NCI-H69 (cell line): ENCODE measurements at regions not wholly inside any gene's neighbourhood (a gene's known extent, or its start where the extent isn't known, plus 50 kb on each side); places are given as distances from the start of the nearest gene placed in this dataset.

Experiments used
- DNase-seq: peaks from one replicate; lab custom pipeline; 2025; lab: John Stamatoyannopoulos, UW

GRCh38 chr6:67362976-67363375 lies 1272.1 kb upstream of the ADGRB3 start:
- no peak for DNase-seq

- no peak for DNase-seq
Observed at GRCh38 chr6:67361264-67361663, 1273.8 kb upstream of the ADGRB3 start.

- DNase-seq = peak; percentile 43
Observed at GRCh38 chr6:67358241-67358640, 1276.8 kb upstream of the ADGRB3 start.

GRCh38 chr6:67353861-67354260 lies 1281.2 kb upstream of the ADGRB3 start:
- no peak for DNase-seq

GRCh38 chr6:67352717-67353116 lies 1282.4 kb upstream of the ADGRB3 start:
- no peak for DNase-seq

- DNase-seq = no peak
Observed at GRCh38 chr6:67350729-67351128, 1284.4 kb upstream of the ADGRB3 start.

GRCh38 chr6:67345946-67346345 lies 1289.1 kb upstream of the ADGRB3 start:
- peak; percentile 91 for DNase-seq

- DNase-seq = no peak
Observed at GRCh38 chr6:67336014-67336413, 1299.1 kb upstream of the ADGRB3 start.

- peak; percentile 8 for DNase-seq
Observed at GRCh38 chr6:67331304-67331703, 1303.8 kb upstream of the ADGRB3 start.

GRCh38 chr6:67328269-67328668 lies 1306.8 kb upstream of the ADGRB3 start:
- no peak for DNase-seq

- no peak for DNase-seq
Observed at GRCh38 chr6:67300430-67301040, 1334.5 kb upstream of the ADGRB3 start.

GRCh38 chr6:67292169-67292568 lies 1342.9 kb upstream of the ADGRB3 start:
- no peak for DNase-seq

- DNase-seq = no peak
Observed at GRCh38 chr6:67287566-67287965, 1347.5 kb upstream of the ADGRB3 start.

GRCh38 chr6:67285770-67286495 lies 1349.1 kb upstream of the ADGRB3 start:
- DNase-seq = no peak

GRCh38 chr6:67277312-67277711 lies 1357.8 kb upstream of the ADGRB3 start:
- no peak for DNase-seq

- DNase-seq = no peak
Observed at GRCh38 chr6:67265996-67266921, 1368.8 kb upstream of the ADGRB3 start.

GRCh38 chr6:67252663-67253062 lies 1382.4 kb upstream of the ADGRB3 start:
- DNase-seq = no peak

GRCh38 chr6:67248077-67248476 lies 1387.0 kb upstream of the ADGRB3 start:
- no peak for DNase-seq

GRCh38 chr6:67244037-67244436 lies 1391.0 kb upstream of the ADGRB3 start:
- DNase-seq = no peak

- no peak for DNase-seq
Observed at GRCh38 chr6:67237277-67237676, 1397.8 kb upstream of the ADGRB3 start.

- no peak for DNase-seq
Observed at GRCh38 chr6:67231092-67231491, 1404.0 kb upstream of the ADGRB3 start.

- no peak for DNase-seq
Observed at GRCh38 chr6:67224989-67225388, 1410.1 kb upstream of the ADGRB3 start.

GRCh38 chr6:67221226-67221625 lies 1413.9 kb upstream of the ADGRB3 start:
- no peak for DNase-seq
